Activated naive CD4-positive, alpha-beta T cell treated with anti-CD3 and anti-CD28 coated beads for 36 hours (primary cell): ENCODE measurements at regions not wholly inside any gene's neighbourhood (a gene's known extent, or its start where the extent isn't known, plus 50 kb on each side); places are given as distances from the start of the nearest gene placed in this dataset.
A peak's percentile ranks its signal among the peaks of the same experiment; 100 is the strongest.

Experiments
- CTCF ChIA-PET: fragments of 350-600 bp; sonication (Branson Sonifier 250); formaldehyde crosslinking; loops from one replicate; lab custom pipeline; 2021; ENCODE audit warnings: antibody characterized with exemption; lab: Charles Lee
- DNase-seq: peaks from one replicate; pipeline ENCODE4 v3.0.0-alpha.2; 2020
- H3K27ac Mint-ChIP-seq: one replicate; pipeline ENCODE4 v1.8.0; 2021; ENCODE audit warnings: mild to moderate bottlenecking, mixed read lengths
- H3K27me3 Mint-ChIP-seq: one replicate; pipeline ENCODE4 v1.8.0; 2021; ENCODE audit warnings: low read depth, mixed read lengths
- H3K36me3 Mint-ChIP-seq: one replicate; pipeline ENCODE4 v1.8.0; 2021; ENCODE audit warnings: low read depth, mixed read lengths
- H3K4me1 Mint-ChIP-seq: one replicate; pipeline ENCODE4 v1.8.0; 2021; ENCODE audit warnings: low read depth, mixed read lengths
- H3K4me3 Mint-ChIP-seq: one replicate; pipeline ENCODE4 v1.8.0; 2021; ENCODE audit warnings: mild to moderate bottlenecking, moderate library complexity, mixed read lengths
- H3K9me3 Mint-ChIP-seq: one replicate; pipeline ENCODE4 v1.8.0; 2021; ENCODE audit warnings: mixed read lengths
- intact Hi-C: fragments of 100-400 bp; cut with micrococcal nuclease; formaldehyde crosslinking; loops from one replicate; pipeline ENCODE4 v1.15.1; 2023

- H3K9me3 Mint-ChIP-seq, result peaks cover 4% of the 10 kb centered on the region
- CTCF ChIA-PET, result no interaction called here
These were observed 126.3 kb upstream of the RPS23 start for GRCh38 chr5:82404382-82404945.

DNA sequence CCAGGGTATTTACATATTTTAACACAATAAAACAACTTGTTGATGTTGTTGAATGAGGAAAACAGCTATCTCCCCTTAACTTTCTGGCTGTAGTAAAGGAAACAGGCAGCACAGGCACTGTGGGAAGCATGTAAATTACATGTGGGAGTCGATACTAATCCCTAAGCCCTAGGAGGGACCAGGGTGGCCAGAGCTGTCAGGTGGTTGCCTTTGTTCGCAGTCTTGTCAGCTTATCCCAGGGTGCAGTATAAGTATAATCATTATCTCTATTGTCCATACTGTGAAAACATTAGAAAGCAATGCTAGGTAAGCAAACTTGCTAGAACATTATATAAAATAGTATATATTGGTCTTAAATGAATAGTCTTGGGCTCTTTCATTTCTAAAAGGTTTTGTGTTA lies 125.6 kb upstream of the RPS23 start:
- CTCF ChIA-PET, result no interaction called here
- Mint-ChIP-seq H3K27ac (no peak overlapping the region), H3K36me3 (no peaks in the 10 kb centered on the region), H3K4me3 (no peak overlapping the region), H3K9me3 (peaks cover 4% of the 10 kb centered on the region), H3K27me3 (no peaks in the 10 kb centered on the region), H3K4me1 (no peaks in the 10 kb centered on the region)
- DNase-seq, result no peak
- intact Hi-C loops, result no loop called here

More at GRCh38 chr5:82404382-82404945, 126.3 kb upstream of the RPS23 start:
- intact Hi-C loops, result no loop called here
- Mint-ChIP-seq H3K27ac (no peak overlapping the region), H3K4me3 (no peak overlapping the region), H3K27me3 (no peaks in the 10 kb centered on the region), H3K36me3 (no peaks in the 10 kb centered on the region), H3K4me1 (no peaks in the 10 kb centered on the region)
- no peak for DNase-seq

DNA sequence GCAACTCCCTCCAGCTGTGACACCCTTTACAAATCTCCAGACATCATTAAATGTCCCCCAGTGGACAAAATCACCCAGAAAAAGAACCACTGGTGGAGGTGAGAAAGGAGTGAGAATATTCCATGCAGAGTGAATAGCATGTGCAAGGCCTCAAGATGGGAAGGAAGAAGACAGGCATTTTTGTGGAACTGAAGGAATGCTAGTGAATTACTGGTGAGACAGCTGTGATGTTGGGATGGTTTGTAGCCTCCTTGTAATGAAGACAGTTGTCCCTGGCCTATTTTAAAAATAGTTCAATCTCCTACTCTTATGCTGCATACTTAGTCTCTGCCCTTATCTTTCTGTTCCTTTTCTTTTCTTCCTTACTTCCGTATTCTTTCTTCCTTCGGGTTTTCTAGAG lies 124.9 kb upstream of the RPS23 start:
- intact Hi-C loops, result no loop called here
- H3K4me1 Mint-ChIP-seq, result no peaks in the 10 kb centered on the region
- H3K36me3 Mint-ChIP-seq, result no peaks in the 10 kb centered on the region
- no peak for DNase-seq
- H3K4me3 Mint-ChIP-seq, result no peak overlapping the region
- H3K27ac Mint-ChIP-seq, result no peak overlapping the region
- H3K27me3 Mint-ChIP-seq, result no peaks in the 10 kb centered on the region
- CTCF ChIA-PET, result no interaction called here
- peaks cover 4% of the 10 kb centered on the region for H3K9me3 Mint-ChIP-seq

GRCh38 chr5:82399111-82399510 lies 121.0 kb upstream of the RPS23 start:
- no peaks in the 10 kb centered on the region for H3K9me3 Mint-ChIP-seq
- no peak overlapping the region for H3K4me3 Mint-ChIP-seq
- no peak for DNase-seq
- CTCF ChIA-PET, result no interaction called here
- intact Hi-C loops, result no loop called here
- no peaks in the 10 kb centered on the region for H3K4me1 Mint-ChIP-seq
- H3K27me3 Mint-ChIP-seq, result no peaks in the 10 kb centered on the region
- H3K27ac Mint-ChIP-seq, result no peak overlapping the region
- H3K36me3 Mint-ChIP-seq, result no peaks in the 10 kb centered on the region

GRCh38 chr5:82397741-82398320 lies 119.7 kb upstream of the RPS23 start:
- no peak for DNase-seq
- CTCF ChIA-PET, result no interaction called here
- intact Hi-C loops, result loop anchor here (1.0 kb wide), 1 partner anchor 47 kb away; no protein-coding TSS in a partner anchor
- H3K27me3 Mint-ChIP-seq, result no peaks in the 10 kb centered on the region
- no peaks in the 10 kb centered on the region for H3K4me1 Mint-ChIP-seq
- no peak overlapping the region for H3K27ac Mint-ChIP-seq
- no peak overlapping the region for H3K4me3 Mint-ChIP-seq
- H3K9me3 Mint-ChIP-seq, result no peaks in the 10 kb centered on the region
- no peaks in the 10 kb centered on the region for H3K36me3 Mint-ChIP-seq

GRCh38 chr5:82396871-82397514 lies 118.8 kb upstream of the RPS23 start:
- no peaks in the 10 kb centered on the region for H3K36me3 Mint-ChIP-seq
- DNase-seq, result no peak
- H3K9me3 Mint-ChIP-seq, result no peaks in the 10 kb centered on the region
- H3K4me1 Mint-ChIP-seq, result no peaks in the 10 kb centered on the region
- no peaks in the 10 kb centered on the region for H3K27me3 Mint-ChIP-seq
- intact Hi-C loops, result loop anchor here (1.0 kb wide), 1 partner anchor 48 kb away; no protein-coding TSS in a partner anchor
- no peak overlapping the region for H3K27ac Mint-ChIP-seq
- no peak overlapping the region for H3K4me3 Mint-ChIP-seq
- CTCF ChIA-PET, result interaction anchor here (0.6 kb wide), 1 partner anchor 61 kb away, joined by 3 read pairs; no protein-coding TSS in a partner anchor

DNA sequence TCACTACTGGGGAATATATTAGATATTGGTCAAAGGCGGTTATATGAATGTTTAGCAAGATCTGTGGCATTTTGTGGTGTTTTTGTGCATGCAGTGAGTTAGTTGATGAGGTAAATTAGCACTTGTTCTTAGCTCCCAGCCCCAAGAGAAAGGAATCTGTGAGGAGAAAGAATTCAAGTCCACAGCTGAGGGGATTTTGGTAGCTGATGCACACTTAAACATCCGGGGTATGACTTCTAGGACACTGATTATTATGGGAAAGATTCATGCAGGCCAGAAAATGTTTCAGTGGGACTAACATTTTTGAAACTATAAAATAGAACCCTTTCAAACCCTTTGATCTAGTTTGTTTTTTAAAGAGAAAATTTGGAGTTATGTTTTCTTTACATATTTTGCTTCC lies 118.2 kb upstream of the RPS23 start:
- Mint-ChIP-seq H3K9me3 (no peaks in the 10 kb centered on the region), H3K4me3 (no peak overlapping the region)

GRCh38 chr5:82393951-82394350 lies 115.8 kb upstream of the RPS23 start:
- no peaks in the 10 kb centered on the region for H3K9me3 Mint-ChIP-seq
- no peak overlapping the region for H3K4me3 Mint-ChIP-seq
- H3K27ac Mint-ChIP-seq, result no peak overlapping the region
- CTCF ChIA-PET, result no interaction called here
- peaks cover 2% of the 10 kb centered on the region for H3K27me3 Mint-ChIP-seq
- intact Hi-C loops, result no loop called here
- H3K4me1 Mint-ChIP-seq, result peaks cover 7% of the 10 kb centered on the region
- no peaks in the 10 kb centered on the region for H3K36me3 Mint-ChIP-seq
- no peak for DNase-seq

More for the DNA sequence above, 118.2 kb upstream of the RPS23 start:
- Mint-ChIP-seq H3K4me1 (no peaks in the 10 kb centered on the region), H3K27me3 (no peaks in the 10 kb centered on the region), H3K27ac (no peak overlapping the region), H3K36me3 (no peaks in the 10 kb centered on the region)
- CTCF ChIA-PET, result no interaction called here
- intact Hi-C loops, result no loop called here
- DNase-seq, result no peak

DNA sequence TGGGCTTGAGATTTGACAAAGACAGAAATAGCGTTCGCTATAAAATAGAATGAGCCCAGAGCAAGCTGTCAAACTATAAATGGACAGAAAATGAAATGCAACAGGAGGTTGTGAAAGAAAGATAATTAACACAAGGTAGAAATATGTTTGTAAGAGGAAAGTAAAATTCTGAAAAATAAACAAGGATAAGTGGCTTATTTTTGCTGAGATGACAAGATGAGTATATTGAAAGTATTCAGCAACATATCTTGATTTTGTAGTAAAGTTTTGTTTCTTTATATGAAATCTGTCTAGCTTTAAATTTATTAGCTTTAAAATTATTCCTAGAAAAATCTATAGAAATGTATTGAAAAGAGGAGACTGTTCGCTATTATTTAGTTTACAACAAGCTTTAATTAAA lies 111.9 kb upstream of the RPS23 start:
- H3K27me3 Mint-ChIP-seq, result peaks cover 2% of the 10 kb centered on the region
- H3K36me3 Mint-ChIP-seq, result no peaks in the 10 kb centered on the region

DNA sequence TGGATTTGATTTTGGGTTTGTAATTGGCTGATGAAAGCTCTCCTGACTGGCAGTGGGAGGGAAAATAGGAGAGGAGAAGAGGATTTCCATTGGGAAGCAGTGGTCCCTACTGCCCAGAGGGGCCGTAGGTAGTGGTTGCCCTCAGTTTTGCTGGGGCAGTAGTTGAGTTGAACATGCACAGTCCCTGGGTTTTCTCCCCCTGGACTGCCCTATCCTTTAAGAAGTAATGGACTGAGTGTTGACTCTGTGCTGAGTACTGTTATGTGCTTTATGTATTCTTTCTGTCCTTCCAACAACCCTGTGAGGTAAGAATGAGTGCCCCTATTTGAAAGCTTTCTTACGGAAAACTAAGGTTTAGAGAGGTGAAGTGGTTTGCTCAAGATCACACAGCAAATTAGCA lies 111.2 kb upstream of the RPS23 start:
- Mint-ChIP-seq H3K36me3 (no peaks in the 10 kb centered on the region), H3K4me1 (peaks cover 11% of the 10 kb centered on the region), H3K4me3 (no peak overlapping the region), H3K27me3 (peaks cover 2% of the 10 kb centered on the region), H3K27ac (peak overlapping the region; percentile 66), H3K9me3 (no peaks in the 10 kb centered on the region)
- CTCF ChIA-PET, result interaction anchor here (0.6 to 0.9 kb wide), 2 partner anchors 36 to 81 kb away, joined by 3 to 4 read pairs; no protein-coding TSS in a partner anchor
- DNase-seq, result no peak
- intact Hi-C loops, result loop anchor here (1.0 to 2.0 kb wide), 2 partner anchors 21 to 32 kb away; no protein-coding TSS in a partner anchor

More for the DNA sequence above, 111.9 kb upstream of the RPS23 start:
- no peak for DNase-seq
- Mint-ChIP-seq H3K9me3 (no peaks in the 10 kb centered on the region), H3K27ac (no peak overlapping the region), H3K4me3 (no peak overlapping the region), H3K4me1 (peaks cover 11% of the 10 kb centered on the region)
- intact Hi-C loops, result no loop called here
- CTCF ChIA-PET, result interaction anchor here (0.5 kb wide), 1 partner anchor 35 kb away, joined by 4 read pairs; no protein-coding TSS in a partner anchor

DNA sequence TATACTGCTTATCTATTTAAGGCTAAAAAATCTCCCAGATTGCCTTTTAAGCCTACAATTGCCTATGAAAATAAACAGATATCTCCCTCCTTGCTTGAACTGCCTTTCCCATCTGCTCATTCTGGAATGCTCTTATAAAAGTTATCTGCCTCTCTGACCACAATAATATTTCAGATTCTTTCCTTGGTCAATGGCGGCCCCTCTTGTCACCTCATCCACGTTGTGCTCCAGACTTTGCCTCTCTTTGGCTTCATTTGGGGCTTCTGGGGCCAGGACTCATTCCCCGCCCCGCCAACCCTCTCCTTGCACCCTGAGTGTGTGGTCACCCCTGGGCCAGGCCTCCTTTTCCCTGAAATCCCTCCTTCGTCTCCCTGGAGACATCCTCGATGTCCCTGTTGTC lies 110.0 kb upstream of the RPS23 start:
- H3K9me3 Mint-ChIP-seq, result no peaks in the 10 kb centered on the region
- H3K27ac Mint-ChIP-seq, result no peak overlapping the region
- CTCF ChIA-PET, result interaction anchor here (0.6 kb wide), 1 partner anchor 870 kb away, joined by 5 read pairs; no protein-coding TSS in a partner anchor
- H3K36me3 Mint-ChIP-seq, result no peaks in the 10 kb centered on the region
- peaks cover 11% of the 10 kb centered on the region for H3K4me1 Mint-ChIP-seq
- no peak overlapping the region for H3K4me3 Mint-ChIP-seq
- H3K27me3 Mint-ChIP-seq, result peaks cover 4% of the 10 kb centered on the region
- intact Hi-C loops, result loop anchor here (2.0 kb wide), 1 partner anchor 23 kb away; no protein-coding TSS in a partner anchor
- no peak for DNase-seq

DNA sequence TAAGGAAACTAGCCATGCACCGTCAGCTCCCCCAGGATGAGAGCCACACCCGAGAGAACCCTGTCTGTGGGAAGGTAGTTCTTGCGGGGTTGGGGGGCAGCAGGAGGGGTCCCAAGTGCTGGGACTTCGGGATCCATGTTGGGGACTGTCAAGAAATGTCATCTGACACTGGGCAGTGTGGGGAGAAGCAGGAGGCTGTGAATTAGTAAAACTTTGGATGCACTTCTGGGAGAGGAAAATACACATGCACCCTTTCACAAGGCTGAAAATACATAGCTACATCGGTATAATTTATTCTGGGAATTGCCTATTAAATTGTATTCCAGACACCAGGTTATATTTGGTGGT lies 109.6 kb upstream of the RPS23 start:
- Mint-ChIP-seq H3K4me3 (no peak overlapping the region), H3K27me3 (peaks cover 4% of the 10 kb centered on the region), H3K4me1 (peaks cover 11% of the 10 kb centered on the region), H3K9me3 (no peaks in the 10 kb centered on the region), H3K36me3 (no peaks in the 10 kb centered on the region), H3K27ac (no peak overlapping the region)
- CTCF ChIA-PET, result no interaction called here
- DNase-seq, result no peak
- intact Hi-C loops, result loop anchor here (2.0 kb wide), 1 partner anchor 23 kb away; no protein-coding TSS in a partner anchor
